ENCODE measurements at regions not wholly inside any gene's neighbourhood (a gene's known extent, or its start where the extent isn't known, plus 50 kb on each side); places are given as distances from the start of the nearest gene placed in this dataset.

DNA sequence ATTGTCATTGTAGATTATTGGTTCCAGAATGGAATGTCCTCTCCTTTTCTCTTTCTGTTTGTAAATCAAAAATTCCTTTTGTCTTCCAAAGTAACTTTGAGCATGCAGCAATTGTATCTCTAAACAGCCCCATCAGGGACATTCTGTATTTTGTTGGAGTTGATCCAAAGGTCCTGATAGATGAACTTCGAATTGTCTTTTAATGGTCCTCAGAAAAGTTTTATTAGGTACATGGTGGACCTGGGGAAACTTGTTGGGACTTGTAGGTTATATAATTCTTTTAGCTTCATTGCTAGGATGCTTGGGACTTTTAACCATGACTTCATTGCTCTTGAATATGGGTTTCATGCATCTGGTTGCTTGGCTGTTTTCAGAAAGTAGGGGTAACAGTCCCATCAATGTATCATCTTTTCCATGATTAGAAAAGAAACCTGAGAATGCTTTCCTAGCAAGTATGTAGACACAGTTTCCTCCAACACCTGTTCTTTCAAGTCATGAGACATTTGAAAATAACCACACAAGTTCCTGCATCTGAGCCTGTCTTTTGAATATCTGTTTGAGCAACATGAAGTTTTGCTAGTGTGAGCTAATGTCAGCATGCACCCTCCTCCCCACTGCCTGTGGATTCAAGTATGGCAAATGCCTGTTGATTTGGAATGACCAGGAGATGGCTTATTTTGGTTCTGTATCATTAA lies 413.1 kb downstream of the KCNRG start:
- H3K9ac ChIP-seq (ENCODE audit: low read length): no peak overlapping the region
- no peaks in the 10 kb centered on the region for H3K36me3 ChIP-seq (ENCODE audit: insufficient read depth, low read length)
- H3F3A ChIP-seq (ENCODE audit: insufficient read depth, low read length): no peaks in the 10 kb centered on the region
- H3K4me2 ChIP-seq (ENCODE audit: low read length): no peak overlapping the region
- no peak overlapping the region for H2AFZ ChIP-seq (ENCODE audit: low read length)
- no peaks in the 10 kb centered on the region for H3K79me2 ChIP-seq (ENCODE audit: insufficient read depth, low read length)
- no peaks in the 10 kb centered on the region for H3K9me2 ChIP-seq (ENCODE audit: low read depth, low read length)
- no peak for TF ChIP-seq EZH2 (IDR thresholded peaks at IDR 0.05; ENCODE audit: borderline replicate concordance, low read length)
- TF ChIP-seq, protein P1, sequence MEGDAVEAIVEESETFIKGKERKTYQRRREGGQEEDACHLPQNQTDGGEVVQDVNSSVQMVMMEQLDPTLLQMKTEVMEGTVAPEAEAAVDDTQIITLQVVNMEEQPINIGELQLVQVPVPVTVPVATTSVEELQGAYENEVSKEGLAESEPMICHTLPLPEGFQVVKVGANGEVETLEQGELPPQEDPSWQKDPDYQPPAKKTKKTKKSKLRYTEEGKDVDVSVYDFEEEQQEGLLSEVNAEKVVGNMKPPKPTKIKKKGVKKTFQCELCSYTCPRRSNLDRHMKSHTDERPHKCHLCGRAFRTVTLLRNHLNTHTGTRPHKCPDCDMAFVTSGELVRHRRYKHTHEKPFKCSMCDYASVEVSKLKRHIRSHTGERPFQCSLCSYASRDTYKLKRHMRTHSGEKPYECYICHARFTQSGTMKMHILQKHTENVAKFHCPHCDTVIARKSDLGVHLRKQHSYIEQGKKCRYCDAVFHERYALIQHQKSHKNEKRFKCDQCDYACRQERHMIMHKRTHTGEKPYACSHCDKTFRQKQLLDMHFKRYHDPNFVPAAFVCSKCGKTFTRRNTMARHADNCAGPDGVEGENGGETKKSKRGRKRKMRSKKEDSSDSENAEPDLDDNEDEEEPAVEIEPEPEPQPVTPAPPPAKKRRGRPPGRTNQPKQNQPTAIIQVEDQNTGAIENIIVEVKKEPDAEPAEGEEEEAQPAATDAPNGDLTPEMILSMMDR (IDR thresholded peaks at IDR 0.05; ENCODE audit: low read length): no peak
- H3K27me3 ChIP-seq (ENCODE audit: insufficient read depth, low read length): no peaks in the 10 kb centered on the region
- peaks cover 3% of the 10 kb centered on the region; the same call in 1 of the 2 replicates for H3K9me3 ChIP-seq (ENCODE audit: low read length)
- peaks cover 23% of the 10 kb centered on the region for H3K4me1 ChIP-seq (ENCODE audit: insufficient read depth, low read length, severe bottlenecking)
- H4K20me1 ChIP-seq (ENCODE audit: insufficient read depth, low read length): no peaks in the 10 kb centered on the region
- peak overlapping the region; percentile 29 for H3K27ac ChIP-seq (ENCODE audit: low read depth, low read length, poor library complexity, severe bottlenecking)
- no peak overlapping the region for H3K4me3 ChIP-seq (ENCODE audit: low read depth, low read length, poor library complexity, severe bottlenecking)

DNA sequence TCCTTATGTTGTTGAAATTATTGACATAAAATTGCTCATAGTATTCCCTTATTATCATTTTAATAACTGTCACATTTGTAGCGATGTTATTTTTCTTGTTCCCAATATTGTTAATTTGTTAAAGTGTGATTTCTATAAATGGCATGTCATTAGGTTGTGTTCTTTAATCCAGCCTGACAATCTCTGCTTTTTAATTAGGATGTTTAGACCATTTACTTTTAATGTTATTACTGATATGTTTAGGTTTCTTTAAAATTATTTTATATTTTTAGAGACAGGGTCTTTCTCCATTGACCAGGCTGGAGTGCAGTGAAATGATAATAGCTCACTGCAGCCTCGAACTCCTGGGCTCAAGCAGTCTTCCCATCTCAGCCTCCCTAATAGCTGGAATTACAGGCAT lies 408.5 kb downstream of the DLEU7 start:
- Histone ChIP-seq H3K4me1 (ENCODE audit: insufficient read depth, low read length, severe bottlenecking) (no peaks in the 10 kb centered on the region), H3K27me3 (ENCODE audit: insufficient read depth, low read length) (no peaks in the 10 kb centered on the region), H3K79me2 (ENCODE audit: insufficient read depth, low read length) (no peaks in the 10 kb centered on the region), H3K27ac (ENCODE audit: low read depth, low read length, poor library complexity, severe bottlenecking) (no peak overlapping the region), H3F3A (ENCODE audit: insufficient read depth, low read length) (no peaks in the 10 kb centered on the region), H3K9me2 (ENCODE audit: low read depth, low read length) (no peaks in the 10 kb centered on the region), H3K9ac (ENCODE audit: low read length) (no peak overlapping the region), H4K20me1 (ENCODE audit: insufficient read depth, low read length) (no peaks in the 10 kb centered on the region), H2AFZ (ENCODE audit: low read length) (no peak overlapping the region), H3K4me2 (ENCODE audit: low read length) (no peak overlapping the region), H3K9me3 (ENCODE audit: low read length) (peaks cover 6% of the 10 kb centered on the region; the same call in 1 of the 2 replicates), H3K36me3 (ENCODE audit: insufficient read depth, low read length) (no peaks in the 10 kb centered on the region), H3K4me3 (ENCODE audit: low read depth, low read length, poor library complexity, severe bottlenecking) (no peak overlapping the region)
- TF ChIP-seq EZH2 (IDR thresholded peaks at IDR 0.05; ENCODE audit: borderline replicate concordance, low read length): no peak
- TF ChIP-seq, protein P1 (IDR thresholded peaks at IDR 0.05; ENCODE audit: low read length): no peak

DNA sequence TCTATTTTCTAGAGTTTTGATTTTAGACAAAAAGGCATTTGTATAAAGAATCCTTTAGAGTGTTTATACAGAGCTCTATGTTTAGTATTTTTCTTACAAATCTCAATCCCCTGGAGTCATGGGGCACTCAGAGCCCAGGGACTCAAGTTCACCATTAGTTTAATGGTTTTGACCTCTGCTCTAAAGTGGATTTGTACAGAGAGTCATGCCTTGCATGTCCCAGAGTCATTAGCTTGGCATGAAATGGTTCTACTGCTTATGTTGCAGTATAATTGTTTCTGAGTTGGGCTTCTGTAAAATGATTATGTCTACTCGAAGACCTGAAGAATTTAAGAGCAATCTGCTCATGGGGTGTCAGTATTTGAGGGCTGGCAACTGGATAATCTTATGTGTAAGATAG lies 406.2 kb downstream of the DLEU7 start:
- Histone ChIP-seq H3K4me1 (ENCODE audit: insufficient read depth, low read length, severe bottlenecking) (no peaks in the 10 kb centered on the region), H3K9me2 (ENCODE audit: low read depth, low read length) (no peaks in the 10 kb centered on the region), H3K27ac (ENCODE audit: low read depth, low read length, poor library complexity, severe bottlenecking) (no peak overlapping the region), H3K9me3 (ENCODE audit: low read length) (peaks cover 3% of the 10 kb centered on the region; the same call in 1 of the 2 replicates), H3K27me3 (ENCODE audit: insufficient read depth, low read length) (no peaks in the 10 kb centered on the region), H2AFZ (ENCODE audit: low read length) (no peak overlapping the region), H3K9ac (ENCODE audit: low read length) (no peak overlapping the region), H3K36me3 (ENCODE audit: insufficient read depth, low read length) (no peaks in the 10 kb centered on the region; the same call in 1 of the 2 replicates), H4K20me1 (ENCODE audit: insufficient read depth, low read length) (no peaks in the 10 kb centered on the region), H3K4me2 (ENCODE audit: low read length) (no peak overlapping the region), H3K4me3 (ENCODE audit: low read depth, low read length, poor library complexity, severe bottlenecking) (no peak overlapping the region), H3K79me2 (ENCODE audit: insufficient read depth, low read length) (no peaks in the 10 kb centered on the region), H3F3A (ENCODE audit: insufficient read depth, low read length) (no peaks in the 10 kb centered on the region)
- TF ChIP-seq, protein P1 (IDR thresholded peaks at IDR 0.05; ENCODE audit: low read length): no peak
- TF ChIP-seq EZH2 (IDR thresholded peaks at IDR 0.05; ENCODE audit: borderline replicate concordance, low read length): no peak

All from OCI-LY1 (cell line).